Fibroblast of mammary gland (primary cell): ENCODE measurements at regions not wholly inside any gene's neighbourhood (a gene's known extent, or its start where the extent isn't known, plus 50 kb on each side); places are given as distances from the start of the nearest gene placed in this dataset.
"Not testable (repeated sequence)": the region's sequence is repeated elsewhere in the genome, so short reads cannot be mapped to it uniquely, and the experiment has no call there.

ENCODE experiments used
- DNase-seq: peaks from one replicate; pipeline ENCODE4 v3.0.0-alpha.2; 2010; ENCODE audit warnings: low read depth
- H3K4me3 ChIP-seq: 2 replicates; pipeline ENCODE4 v1.5.1; 2011; ENCODE audit warnings: low read depth, mild to moderate bottlenecking, low read length, moderate library complexity; ENCODE audit not compliant: control insufficient read depth
- CTCF ChIP-seq: conservative IDR thresholded peaks from 2 replicates; pipeline ENCODE4 v1.5.1; 2011; ENCODE audit warnings: low read depth, low read length, inconsistent platforms; ENCODE audit not compliant: control insufficient read depth, insufficient read depth

- DNase-seq: not testable (repeated sequence)
These were observed 101.6 kb upstream of the PZP start for GRCh38 chr12:9309749-9310148.

GRCh38 chr12:9308745-9309144 lies 100.5 kb upstream of the PZP start:
- DNase-seq, H3K4me3 ChIP-seq: not testable (repeated sequence)

More at GRCh38 chr12:9309749-9310148, 101.6 kb upstream of the PZP start:
- not testable (repeated sequence) for H3K4me3 ChIP-seq

GRCh38 chr12:9308163-9308562 lies 100.0 kb upstream of the PZP start:
- not testable (repeated sequence) for DNase-seq, H3K4me3 ChIP-seq

GRCh38 chr12:9307255-9307654 lies 99.1 kb upstream of the PZP start:
- DNase-seq, H3K4me3 ChIP-seq: not testable (repeated sequence)

GRCh38 chr12:9306004-9306403 lies 97.8 kb upstream of the PZP start:
- not testable (repeated sequence) for H3K4me3 ChIP-seq, DNase-seq

GRCh38 chr12:9304540-9304939 lies 96.3 kb upstream of the PZP start:
- not testable (repeated sequence) for DNase-seq, H3K4me3 ChIP-seq

GRCh38 chr12:9295872-9296271 lies 87.7 kb upstream of the PZP start:
- not testable (repeated sequence) for H3K4me3 ChIP-seq, DNase-seq

- DNase-seq, H3K4me3 ChIP-seq: not testable (repeated sequence)
These were observed 86.0 kb upstream of the PZP start for GRCh38 chr12:9294072-9294620.

GRCh38 chr12:9293391-9293790 lies 85.2 kb upstream of the PZP start:
- not testable (repeated sequence) for H3K4me3 ChIP-seq

GRCh38 chr12:9289984-9290383 lies 81.8 kb upstream of the PZP start:
- not testable (repeated sequence) for DNase-seq, H3K4me3 ChIP-seq

More at GRCh38 chr12:9293391-9293790, 85.2 kb upstream of the PZP start:
- DNase-seq: not testable (repeated sequence)

GRCh38 chr12:9284724-9285123 lies 76.5 kb upstream of the PZP start:
- not testable (repeated sequence) for DNase-seq, H3K4me3 ChIP-seq

- not testable (repeated sequence) for H3K4me3 ChIP-seq
These were observed 76.0 kb upstream of the PZP start for GRCh38 chr12:9284197-9284596.

GRCh38 chr12:9283346-9284095 lies 75.3 kb upstream of the PZP start:
- H3K4me3 ChIP-seq: peak overlapping the region; percentile 24
- DNase-seq: peak; percentile 35

More at GRCh38 chr12:9284197-9284596, 76.0 kb upstream of the PZP start:
- not testable (repeated sequence) for DNase-seq

GRCh38 chr12:9276990-9277389 lies 68.8 kb upstream of the PZP start:
- no peak overlapping the region for H3K4me3 ChIP-seq
- no peak for DNase-seq
- TF ChIP-seq CTCF: no peak
